ENCODE measurements at regions not wholly inside any gene's neighbourhood (a gene's known extent, or its start where the extent isn't known, plus 50 kb on each side); places are given as distances from the start of the nearest gene placed in this dataset.

DNA sequence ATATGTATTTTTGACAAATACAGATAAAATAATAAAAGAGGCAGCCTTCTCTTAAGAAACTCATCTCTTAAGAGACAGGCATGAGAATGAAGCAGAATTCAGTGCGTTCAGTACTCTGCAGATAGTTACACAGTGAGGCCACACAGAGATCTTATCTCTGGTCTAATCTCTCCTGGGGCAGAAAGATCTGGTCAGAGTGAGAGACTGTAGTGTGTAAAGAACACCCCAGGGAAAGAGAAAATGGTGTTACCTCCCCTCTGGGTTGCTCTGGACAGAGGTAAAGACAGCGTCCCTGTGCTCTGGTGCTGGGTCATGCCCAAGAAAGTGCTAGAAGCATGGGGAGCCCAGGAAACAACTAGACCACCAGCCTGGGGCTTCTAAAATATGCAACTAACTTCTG, 216.3 kb downstream of the SIPA1L2 start:
- H3K4me1 ChIP-seq (ENCODE audit: low read depth), result no peaks in the 10 kb centered on the region
- H3K27ac ChIP-seq, result peak overlapping the region; percentile 60
- no peaks in the 10 kb centered on the region for H3K9me3 ChIP-seq (ENCODE audit: low read depth)
- no peaks in the 10 kb centered on the region for H3K27me3 ChIP-seq
- H3K4me3 ChIP-seq, result no peak overlapping the region
- TF ChIP-seq, protein P1, sequence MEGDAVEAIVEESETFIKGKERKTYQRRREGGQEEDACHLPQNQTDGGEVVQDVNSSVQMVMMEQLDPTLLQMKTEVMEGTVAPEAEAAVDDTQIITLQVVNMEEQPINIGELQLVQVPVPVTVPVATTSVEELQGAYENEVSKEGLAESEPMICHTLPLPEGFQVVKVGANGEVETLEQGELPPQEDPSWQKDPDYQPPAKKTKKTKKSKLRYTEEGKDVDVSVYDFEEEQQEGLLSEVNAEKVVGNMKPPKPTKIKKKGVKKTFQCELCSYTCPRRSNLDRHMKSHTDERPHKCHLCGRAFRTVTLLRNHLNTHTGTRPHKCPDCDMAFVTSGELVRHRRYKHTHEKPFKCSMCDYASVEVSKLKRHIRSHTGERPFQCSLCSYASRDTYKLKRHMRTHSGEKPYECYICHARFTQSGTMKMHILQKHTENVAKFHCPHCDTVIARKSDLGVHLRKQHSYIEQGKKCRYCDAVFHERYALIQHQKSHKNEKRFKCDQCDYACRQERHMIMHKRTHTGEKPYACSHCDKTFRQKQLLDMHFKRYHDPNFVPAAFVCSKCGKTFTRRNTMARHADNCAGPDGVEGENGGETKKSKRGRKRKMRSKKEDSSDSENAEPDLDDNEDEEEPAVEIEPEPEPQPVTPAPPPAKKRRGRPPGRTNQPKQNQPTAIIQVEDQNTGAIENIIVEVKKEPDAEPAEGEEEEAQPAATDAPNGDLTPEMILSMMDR (IDR thresholded peaks at IDR 0.05; ENCODE audit: low read depth, low read length), result no peak
- H3K36me3 ChIP-seq, result peaks cover 59% of the 10 kb centered on the region
- DNase-seq (ENCODE audit: low read depth in 1 of 2, low spot score in 1 of 2), result no peak

DNA sequence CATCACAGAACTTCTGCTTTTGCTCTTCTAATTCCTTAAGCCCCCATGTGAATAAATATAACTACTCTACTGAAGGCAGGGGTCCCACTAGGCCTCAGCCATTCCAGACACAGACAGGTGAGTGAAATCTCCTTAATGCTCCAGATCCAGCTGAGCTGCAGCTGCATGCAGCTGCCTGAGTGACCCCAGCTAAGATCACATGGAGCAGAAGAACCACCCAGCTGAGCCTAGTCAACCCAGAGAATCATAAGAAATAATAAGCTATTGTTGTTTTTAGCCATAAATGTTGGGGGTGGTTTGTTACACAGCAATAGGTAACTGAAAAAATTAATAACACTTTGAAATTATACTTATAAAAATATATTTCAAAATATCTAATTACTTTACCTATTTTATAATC, 220.3 kb downstream of the SIPA1L2 start:
- no peaks in the 10 kb centered on the region for H3K27me3 ChIP-seq
- peaks cover 45% of the 10 kb centered on the region for H3K36me3 ChIP-seq

DNA sequence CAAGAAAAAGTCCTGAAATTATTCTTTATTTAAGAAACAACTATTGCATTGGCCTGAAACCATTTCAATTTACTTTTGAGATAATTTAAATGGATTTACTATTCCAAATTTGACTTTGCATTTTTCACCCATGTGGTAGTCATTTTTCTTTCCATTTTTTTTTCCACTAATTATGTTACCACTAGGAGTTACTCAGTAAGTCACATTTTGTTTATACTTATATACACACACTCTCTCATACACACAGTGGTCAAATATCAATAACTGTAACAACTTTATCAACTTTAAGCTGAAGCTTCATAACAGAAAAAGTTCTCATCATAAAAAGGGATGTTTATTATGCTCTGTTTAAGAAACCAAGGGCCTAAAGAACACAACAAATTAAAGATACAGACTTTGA, 222.8 kb downstream of the SIPA1L2 start:
- TF ChIP-seq, protein P1 (IDR thresholded peaks at IDR 0.05; ENCODE audit: low read depth, low read length), result no peak
- no peak overlapping the region for H3K4me3 ChIP-seq
- peaks cover 36% of the 10 kb centered on the region for H3K36me3 ChIP-seq
- no peak overlapping the region for H3K27ac ChIP-seq
- no peaks in the 10 kb centered on the region for H3K27me3 ChIP-seq
- no peaks in the 10 kb centered on the region for H3K4me1 ChIP-seq (ENCODE audit: low read depth)
- no peaks in the 10 kb centered on the region for H3K9me3 ChIP-seq (ENCODE audit: low read depth)
- no peak for DNase-seq (ENCODE audit: low read depth in 1 of 2, low spot score in 1 of 2)

More for the DNA sequence above, 220.3 kb downstream of the SIPA1L2 start:
- Histone ChIP-seq H3K9me3 (ENCODE audit: low read depth) (no peaks in the 10 kb centered on the region), H3K27ac (no peak overlapping the region), H3K4me1 (ENCODE audit: low read depth) (no peaks in the 10 kb centered on the region), H3K4me3 (no peak overlapping the region)
- no peak for DNase-seq (ENCODE audit: low read depth in 1 of 2, low spot score in 1 of 2)
- TF ChIP-seq, protein P1 (IDR thresholded peaks at IDR 0.05; ENCODE audit: low read depth, low read length), result no peak

DNA sequence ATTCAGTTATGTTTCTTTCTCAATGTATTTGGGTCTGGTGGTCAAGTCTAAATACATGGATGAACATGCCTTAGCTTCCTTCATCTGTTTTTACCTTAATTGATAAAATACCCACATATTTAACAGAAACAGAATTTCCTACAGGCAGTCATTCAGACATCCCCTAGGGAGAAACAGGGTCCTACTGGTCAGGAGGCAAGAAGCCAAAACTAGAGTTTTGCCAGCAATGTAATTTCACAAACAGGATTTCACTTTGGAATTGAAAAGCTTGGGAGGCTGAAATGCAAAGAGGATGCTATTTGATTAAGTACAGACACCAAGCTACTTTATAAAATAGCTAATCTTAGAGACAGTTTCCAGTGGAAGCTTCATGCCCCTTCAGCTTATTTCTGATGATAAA, 224.2 kb downstream of the SIPA1L2 start:
- Histone ChIP-seq H3K27me3 (no peaks in the 10 kb centered on the region), H3K4me1 (ENCODE audit: low read depth) (no peaks in the 10 kb centered on the region), H3K36me3 (peaks cover 42% of the 10 kb centered on the region), H3K9me3 (ENCODE audit: low read depth) (no peaks in the 10 kb centered on the region), H3K27ac (no peak overlapping the region), H3K4me3 (no peak overlapping the region)
- TF ChIP-seq, protein P1 (IDR thresholded peaks at IDR 0.05; ENCODE audit: low read depth, low read length), result no peak
- DNase-seq (ENCODE audit: low read depth in 1 of 2, low spot score in 1 of 2), result no peak

DNA sequence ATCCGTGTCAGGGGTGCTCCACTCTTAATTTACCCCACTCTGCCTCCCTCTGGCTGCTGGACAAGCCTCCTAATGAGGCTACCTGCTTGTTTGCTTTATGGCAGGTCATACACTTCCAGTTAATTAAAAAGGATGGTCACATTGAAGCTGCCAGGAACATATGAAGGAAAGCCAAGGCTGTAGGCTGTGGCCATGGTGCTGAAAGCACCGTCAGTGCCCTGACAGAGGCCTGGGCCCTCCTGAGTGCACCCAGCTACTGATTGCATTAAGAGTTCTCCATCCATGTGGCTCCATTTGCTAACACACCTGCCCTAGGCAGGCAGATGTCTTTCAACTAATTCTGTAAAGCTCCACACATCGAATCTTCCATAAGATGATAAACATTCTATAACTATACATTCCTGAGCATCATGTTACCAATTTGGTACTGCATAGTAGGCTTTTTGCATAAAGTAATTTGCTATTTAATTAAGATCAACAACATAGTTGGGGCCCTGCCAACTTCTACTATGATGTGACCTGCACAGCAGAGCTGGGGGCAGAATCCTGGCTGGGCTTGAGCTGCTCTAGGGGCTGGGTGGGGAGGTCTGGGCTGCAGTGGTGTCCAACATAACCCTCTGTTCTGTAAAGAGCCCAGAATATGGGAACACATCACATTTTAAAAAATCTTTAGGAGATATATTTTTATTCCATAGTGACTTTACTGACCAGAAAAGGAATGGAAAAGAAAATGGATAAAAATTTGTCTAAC, 224.8 kb downstream of the SIPA1L2 start:
- Histone ChIP-seq H3K9me3 (ENCODE audit: low read depth) (no peaks in the 10 kb centered on the region), H3K36me3 (peaks cover 37% of the 10 kb centered on the region), H3K27me3 (no peaks in the 10 kb centered on the region), H3K4me1 (ENCODE audit: low read depth) (no peaks in the 10 kb centered on the region), H3K4me3 (no peak overlapping the region), H3K27ac (no peak overlapping the region)
- peak in 1 of 2 donors; percentile 31 for DNase-seq (ENCODE audit: low read depth in 1 of 2, low spot score in 1 of 2)
- TF ChIP-seq, protein P1 (IDR thresholded peaks at IDR 0.05; ENCODE audit: low read depth, low read length), result no peak

Data from cardiac muscle cell (in vitro differentiated cells and primary cell).